Psoas muscle (tissue), 7 donors: ENCODE measurements at regions not wholly inside any gene's neighbourhood (a gene's known extent, or its start where the extent isn't known, plus 50 kb on each side); places are given as distances from the start of the nearest gene placed in this dataset.

ENCODE experiments used
- ATAC-seq, 4 donors: fragments of 200-7000 bp; cut with Tn5 transposase; one replicate each; pipeline ENCODE4 v1.9.1; 2020; ENCODE audit warnings: moderate library complexity in 3 of 4, mild to moderate bottlenecking in 2 of 4
- DNase-seq, 2 donors: peaks; one replicate each; pipeline ENCODE4 v3.0.0-alpha.2; 2020
- H3K27ac ChIP-seq: fragments of 200-600 bp; one replicate; pipeline ENCODE4 v1.8.0; 2022
- H3K27me3 ChIP-seq, 3 donors: fragments of 200-600 bp in 1 of 3; one replicate each; pipeline versions ENCODE4 v1.6.1 to v1.8.0; 2013 to 2022; ENCODE audit warnings: low read length in 2 of 3, mild to moderate bottlenecking in 2 of 3, moderate library complexity in 1 of 3; ENCODE audit not compliant: insufficient read depth in 3 of 3
- H3K36me3 ChIP-seq, 2 donors: fragments of 200-600 bp in 1 of 2; one replicate each; pipeline versions ENCODE4 v1.6.1 to v1.8.0; 2013 to 2022; ENCODE audit warnings: low read depth in 1 of 2, mild to moderate bottlenecking in 1 of 2, moderate library complexity in 1 of 2; ENCODE audit not compliant: insufficient read depth in 1 of 2
- H3K4me1 ChIP-seq: fragments of 200-600 bp; one replicate; pipeline ENCODE4 v1.8.0; 2022
- H3K4me3 ChIP-seq: fragments of 200-600 bp; one replicate; pipeline ENCODE4 v1.8.0; 2022; ENCODE audit warnings: mild to moderate bottlenecking
- H3K9me3 ChIP-seq: fragments of 200-600 bp; one replicate; pipeline ENCODE4 v1.8.0; 2022
- CTCF ChIP-seq: fragments of 200-600 bp; IDR thresholded peaks from one replicate; pipeline ENCODE4 v1.8.0; 2022; ENCODE audit warnings: antibody characterized with exemption
- WGBS, 3 donors: extraction: QIAGEN DNeasy Blood & Tissue Kit; methylation state at CpG; one replicate each; pipeline versions ENCODE4 v1.1.6 to v1.1.7; 2013; 5-methylcytosine and 5-hydroxymethylcytosine counted together
- intact Hi-C, 2 donors: fragments of 100-400 bp; cut with DNase I; formaldehyde crosslinking; loops; one replicate each; pipeline versions ENCODE4 v1.11.0 to v1.14.2; 2022
- donor health status: healthy with polysubstance abuse.
- donor health status: DM: no; HTN: no; CAD: no; lungs with moderate emphysema.
- donor health status: Bipolar disorder and iron deficiency.
- donor health status: healthy.
- donor health status: DM: yes; HTN: yes; CAD: no.
- donor health status: DM: no; HTN: no; CAD: no.
- donor health status: DM: yes; HTN: yes; CAD: no.

GRCh38 chr13:105297839-105298238 is 1237.6 kb downstream of the EFNB2 start:
- no peak for DNase-seq
- 84 to 86% (median 86%) methylated on average over 7 of the region's 7 CpGs for WGBS, 3 donors
- H3K9me3 ChIP-seq = no peaks in the 10 kb centered on the region
- no peak overlapping the region for H3K4me3 ChIP-seq
- H3K27ac ChIP-seq = no peak overlapping the region
- no peak for TF ChIP-seq CTCF
- intact Hi-C loops = no loop called here
- no peaks in the 10 kb centered on the region for H3K27me3 ChIP-seq
- H3K36me3 ChIP-seq = no peaks in the 10 kb centered on the region
- H3K4me1 ChIP-seq = no peaks in the 10 kb centered on the region
- ATAC-seq = no peak

GRCh38 chr13:105291987-105292386 is 1243.5 kb downstream of the EFNB2 start:
- DNase-seq (no peak), ATAC-seq (no peak)
- Histone ChIP-seq H3K36me3 (no peaks in the 10 kb centered on the region), H3K9me3 (no peaks in the 10 kb centered on the region), H3K4me1 (no peaks in the 10 kb centered on the region), H3K4me3 (no peak overlapping the region), H3K27me3 (no peaks in the 10 kb centered on the region), H3K27ac (no peak overlapping the region)
- WGBS, 3 donors = 78 to 88% (median 81%) methylated on average over 2 of the region's 2 CpGs
- intact Hi-C loops = no loop called here
- TF ChIP-seq CTCF = no peak

GRCh38 chr13:105290596-105290995 is 1244.9 kb downstream of the EFNB2 start:
- H3K4me3 ChIP-seq = no peak overlapping the region
- no peak for TF ChIP-seq CTCF
- H3K36me3 ChIP-seq = no peaks in the 10 kb centered on the region
- no peaks in the 10 kb centered on the region for H3K27me3 ChIP-seq
- ATAC-seq = no peak
- H3K4me1 ChIP-seq = no peaks in the 10 kb centered on the region
- H3K27ac ChIP-seq = no peak overlapping the region
- no peaks in the 10 kb centered on the region for H3K9me3 ChIP-seq
- intact Hi-C loops = no loop called here
- WGBS, 3 donors = 83 to 89% (median 84%) methylated on average over 1 of the region's 1 CpG
- no peak for DNase-seq

- ATAC-seq = no peak
- H3K4me3 ChIP-seq = no peak overlapping the region
- WGBS, 3 donors = 88 to 96% (median 94%) methylated on average over 2 of the region's 2 CpGs
- H3K27ac ChIP-seq = no peak overlapping the region
- DNase-seq = no peak
- H3K9me3 ChIP-seq = no peaks in the 10 kb centered on the region
- H3K27me3 ChIP-seq = no peaks in the 10 kb centered on the region
- no peak for TF ChIP-seq CTCF
- intact Hi-C loops = no loop called here
- H3K36me3 ChIP-seq = no peaks in the 10 kb centered on the region
- H3K4me1 ChIP-seq = no peaks in the 10 kb centered on the region
Measured at GRCh38 chr13:105285526-105285925, 1249.9 kb downstream of the EFNB2 start.

GRCh38 chr13:105282406-105283285 is 1252.8 kb downstream of the EFNB2 start:
- 78 to 85% (median 80%) methylated on average over 14 of the region's 14 CpGs for WGBS, 3 donors
- intact Hi-C loops = no loop called here
- Histone ChIP-seq H3K27me3 (no peaks in the 10 kb centered on the region), H3K36me3 (no peaks in the 10 kb centered on the region), H3K4me3 (no peak overlapping the region), H3K9me3 (no peaks in the 10 kb centered on the region), H3K4me1 (no peaks in the 10 kb centered on the region), H3K27ac (no peak overlapping the region)
- ATAC-seq (no peak), DNase-seq (no peak)
- TF ChIP-seq CTCF = no peak
